A549 (cell line): ENCODE measurements at regions not wholly inside any gene's neighbourhood (a gene's known extent, or its start where the extent isn't known, plus 50 kb on each side); places are given as distances from the start of the nearest gene placed in this dataset.

Source experiments
- EP300 ChIP-seq, 2 experiments: fragments of >200 bp; sonication (Bioruptor Twin); formaldehyde crosslinking; IDR thresholded peaks; 2 replicates in 1 of 2; 3 replicates in 1 of 2; pipeline ENCODE4 v1.6.1; 2016 to 2017
- ESRRA ChIP-seq: fragments of 150-350 bp; IDR thresholded peaks from 2 replicates; pipeline ENCODE4 v1.6.1; 2014; ENCODE audit warnings: mild to moderate bottlenecking, low read length, borderline replicate concordance
- POLR2A ChIP-seq: IDR thresholded peaks from 2 replicates; pipeline ENCODE4 v1.6.1; 2012; ENCODE audit warnings: mild to moderate bottlenecking, low read length
- RARB ChIP-seq: fragments of 250-450 bp; sonication (Bioruptor Pico); IDR thresholded peaks from 2 replicates; pipeline ENCODE4 v1.8.0; 2021; ENCODE audit warnings: mild to moderate bottlenecking, moderate library complexity
- RCOR1 ChIP-seq: fragments of 150-350 bp; IDR thresholded peaks from 2 replicates; pipeline ENCODE4 v1.6.1; 2014; ENCODE audit warnings: antibody characterized with exemption, low read length, low read depth
- TF ChIP-seq, protein P1 (sequence below): fragments of >200 bp; sonication (Bioruptor Twin); formaldehyde crosslinking; IDR thresholded peaks from 3 replicates; pipeline ENCODE4 v1.5.1; 2016

DNA sequence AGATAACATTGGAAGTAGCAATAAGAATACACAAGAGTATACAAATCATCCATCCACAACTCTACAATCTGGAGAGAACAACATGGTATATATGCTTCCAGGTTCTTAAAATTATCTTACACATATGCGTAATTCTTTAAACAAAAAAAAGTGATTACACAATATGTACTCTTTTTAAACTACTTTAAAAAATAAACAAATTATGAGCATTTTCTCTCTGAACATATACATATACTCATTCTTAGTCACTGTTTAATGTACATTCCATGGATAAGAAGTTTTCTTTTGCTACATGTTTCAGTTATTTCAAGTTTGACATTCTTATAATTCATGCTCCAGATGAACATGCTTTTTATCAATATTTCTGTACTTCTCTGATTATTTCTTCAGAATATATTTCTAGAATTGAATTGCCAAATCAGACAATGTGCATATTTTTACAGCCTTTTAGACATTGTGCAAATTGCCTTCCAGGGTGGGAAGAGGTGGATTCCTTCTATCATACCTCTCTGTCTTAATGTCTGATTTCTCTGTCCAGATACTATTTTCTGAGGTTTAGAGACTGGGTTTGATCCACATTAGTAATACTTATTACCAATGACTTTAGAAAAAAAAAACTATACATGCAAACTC, 551.6 kb downstream of the METTL15 start:
- TF ChIP-seq, protein P1, sequence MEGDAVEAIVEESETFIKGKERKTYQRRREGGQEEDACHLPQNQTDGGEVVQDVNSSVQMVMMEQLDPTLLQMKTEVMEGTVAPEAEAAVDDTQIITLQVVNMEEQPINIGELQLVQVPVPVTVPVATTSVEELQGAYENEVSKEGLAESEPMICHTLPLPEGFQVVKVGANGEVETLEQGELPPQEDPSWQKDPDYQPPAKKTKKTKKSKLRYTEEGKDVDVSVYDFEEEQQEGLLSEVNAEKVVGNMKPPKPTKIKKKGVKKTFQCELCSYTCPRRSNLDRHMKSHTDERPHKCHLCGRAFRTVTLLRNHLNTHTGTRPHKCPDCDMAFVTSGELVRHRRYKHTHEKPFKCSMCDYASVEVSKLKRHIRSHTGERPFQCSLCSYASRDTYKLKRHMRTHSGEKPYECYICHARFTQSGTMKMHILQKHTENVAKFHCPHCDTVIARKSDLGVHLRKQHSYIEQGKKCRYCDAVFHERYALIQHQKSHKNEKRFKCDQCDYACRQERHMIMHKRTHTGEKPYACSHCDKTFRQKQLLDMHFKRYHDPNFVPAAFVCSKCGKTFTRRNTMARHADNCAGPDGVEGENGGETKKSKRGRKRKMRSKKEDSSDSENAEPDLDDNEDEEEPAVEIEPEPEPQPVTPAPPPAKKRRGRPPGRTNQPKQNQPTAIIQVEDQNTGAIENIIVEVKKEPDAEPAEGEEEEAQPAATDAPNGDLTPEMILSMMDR = no peak
- TF ChIP-seq RARB (no peak), POLR2A (no peak), EP300 (IDR thresholded peaks at IDR 0.05) (no peak), RCOR1 (no peak), ESRRA (no peak)
